ENCODE measurements at regions not wholly inside any gene's neighbourhood (a gene's known extent, or its start where the extent isn't known, plus 50 kb on each side); places are given as distances from the start of the nearest gene placed in this dataset.

- no peak for TF ChIP-seq POLR2A (IDR thresholded peaks at IDR 0.05)
- TF ChIP-seq CTCF (IDR thresholded peaks at IDR 0.05): no peak
Observed at GRCh38 chr4:108561116-108561515, 59.3 kb upstream of the RPL34 start.

Data from prostate gland (tissue), 2 donors.